ENCODE measurements at regions not wholly inside any gene's neighbourhood (a gene's known extent, or its start where the extent isn't known, plus 50 kb on each side); places are given as distances from the start of the nearest gene placed in this dataset.

GRCh38 chr2:48075631-48076030, 169.3 kb upstream of the FBXO11 start:
- 91% methylated on average over 2 of the region's 2 CpGs for WGBS, 2 donors
- no peak for TF ChIP-seq EP300 (IDR thresholded peaks at IDR 0.05)
- TF ChIP-seq POLR2A (IDR thresholded peaks at IDR 0.05): no peak
- TF ChIP-seq POLR2AphosphoS5 (IDR thresholded peaks at IDR 0.05): no peak
- TF ChIP-seq CTCF (IDR thresholded peaks at IDR 0.05): no peak
- DNase-seq: no peak
- H3K27ac ChIP-seq: no peak overlapping the region
- H3K9me3 ChIP-seq: no peaks in the 10 kb centered on the region
- H3K27me3 ChIP-seq: no peaks in the 10 kb centered on the region
- intact Hi-C loops (cut with DNase I): no loop called here
- H3K36me3 ChIP-seq: no peaks in the 10 kb centered on the region
- H3K4me1 ChIP-seq: no peaks in the 10 kb centered on the region
- H3K4me3 ChIP-seq: no peak overlapping the region

- no peak overlapping the region for H3K27ac ChIP-seq
- H3K9me3 ChIP-seq: no peaks in the 10 kb centered on the region
- 74 to 77% methylated on average over 6 of the region's 6 CpGs for WGBS, 2 donors
- no peaks in the 10 kb centered on the region for H3K36me3 ChIP-seq
- DNase-seq: no peak
- H3K4me1 ChIP-seq: no peaks in the 10 kb centered on the region
- no peak overlapping the region for H3K4me3 ChIP-seq
- intact Hi-C loops (cut with DNase I): no loop called here
- no peak for TF ChIP-seq POLR2A (IDR thresholded peaks at IDR 0.05)
- no peak for TF ChIP-seq POLR2AphosphoS5 (IDR thresholded peaks at IDR 0.05)
- TF ChIP-seq EP300 (IDR thresholded peaks at IDR 0.05): no peak
- TF ChIP-seq CTCF (IDR thresholded peaks at IDR 0.05): no peak
- H3K27me3 ChIP-seq: no peaks in the 10 kb centered on the region
Observed at GRCh38 chr2:48080534-48081316, 174.4 kb upstream of the FBXO11 start.

- intact Hi-C loops (cut with DNase I): no loop called here
- H3K4me1 ChIP-seq: no peaks in the 10 kb centered on the region
- H3K4me3 ChIP-seq: no peak overlapping the region
- H3K27ac ChIP-seq: no peak overlapping the region
- TF ChIP-seq EP300 (IDR thresholded peaks at IDR 0.05) (no peak), POLR2AphosphoS5 (IDR thresholded peaks at IDR 0.05) (no peak), POLR2A (IDR thresholded peaks at IDR 0.05) (no peak), CTCF (IDR thresholded peaks at IDR 0.05) (no peak)
- WGBS, 2 donors: 78 to 95% methylated on average over 7 of the region's 7 CpGs
- no peaks in the 10 kb centered on the region for H3K9me3 ChIP-seq
- DNase-seq: no peak
- no peaks in the 10 kb centered on the region for H3K36me3 ChIP-seq
- no peaks in the 10 kb centered on the region for H3K27me3 ChIP-seq
Observed at GRCh38 chr2:48081317-48081628, 175.0 kb upstream of the FBXO11 start.

- intact Hi-C loops (cut with DNase I): no loop called here
- DNase-seq: no peak
- H3K4me3 ChIP-seq: no peak overlapping the region
- TF ChIP-seq POLR2A (IDR thresholded peaks at IDR 0.05) (no peak), CTCF (IDR thresholded peaks at IDR 0.05) (no peak), EP300 (IDR thresholded peaks at IDR 0.05) (no peak), POLR2AphosphoS5 (IDR thresholded peaks at IDR 0.05) (no peak)
- 89 to 94% methylated on average over 1 of the region's 1 CpG for WGBS, 2 donors
- no peak overlapping the region for H3K27ac ChIP-seq
- H3K36me3 ChIP-seq: no peaks in the 10 kb centered on the region
- H3K9me3 ChIP-seq: no peaks in the 10 kb centered on the region
- H3K27me3 ChIP-seq: no peaks in the 10 kb centered on the region
- H3K4me1 ChIP-seq: no peaks in the 10 kb centered on the region
Observed at GRCh38 chr2:48085888-48086287, 179.6 kb upstream of the FBXO11 start.

- DNase-seq: no peak
- 84 to 88% methylated on average over 2 of the region's 2 CpGs for WGBS, 2 donors
- no peaks in the 10 kb centered on the region for H3K36me3 ChIP-seq
Observed at GRCh38 chr2:48088994-48089393, 182.7 kb upstream of the FBXO11 start.

More at GRCh38 chr2:48088994-48089393, 182.7 kb upstream of the FBXO11 start:
- no peaks in the 10 kb centered on the region for H3K27me3 ChIP-seq
- no peak for TF ChIP-seq EP300 (IDR thresholded peaks at IDR 0.05)
- intact Hi-C loops (cut with DNase I): no loop called here
- H3K9me3 ChIP-seq: no peaks in the 10 kb centered on the region
- H3K27ac ChIP-seq: no peak overlapping the region
- H3K4me3 ChIP-seq: no peak overlapping the region
- no peaks in the 10 kb centered on the region for H3K4me1 ChIP-seq

Data from sigmoid colon (tissue), 6 donors.